H1 (cell line): ENCODE measurements at regions not wholly inside any gene's neighbourhood (a gene's known extent, or its start where the extent isn't known, plus 50 kb on each side); places are given as distances from the start of the nearest gene placed in this dataset.

Source experiments
- CTCF ChIA-PET: fragments of 300-600 bp; sonication (Branson Sonifier 250); formaldehyde crosslinking; loops from one replicate; lab custom pipeline; 2021; ENCODE audit not compliant: partially characterized antibody; lab: Charles Lee
- POLR2A ChIA-PET: fragments of 300-600 bp; sonication (Branson Sonifier 250); formaldehyde crosslinking; loops from one replicate; lab custom pipeline; 2021; ENCODE audit warnings: inconsistent platforms; ENCODE audit not compliant: partially characterized antibody; lab: Charles Lee
- DNase-seq, 2 experiments: peaks; one replicate each; pipeline versions ENCODE4 v3.0.0 to v3.0.0-alpha.2; 2010 to 2022; ENCODE audit warnings: low spot score in 2 of 2, low read depth in 1 of 2, mixed read lengths in 1 of 2
- FAIRE-seq: peaks from 2 replicates; lab custom pipeline; 2011; peaks lifted over from hg19 to GRCh38; lab: Jason Lieb, UNC
- H2AFZ ChIP-seq: 2 replicates; pipeline ENCODE4 v1.8.1; 2012; ENCODE audit warnings: low read length, inconsistent platforms
- H2AK5ac ChIP-seq: 2 replicates; pipeline ENCODE4 v1.6.1; 2013; ENCODE audit warnings: low read depth, low read length
- H2BK120ac ChIP-seq: replicated peaks from 2 replicates; pipeline ENCODE3; 2013; ENCODE audit warnings: low read depth, low read length, inconsistent platforms
- H2BK12ac ChIP-seq: 2 replicates; pipeline ENCODE4 v1.6.1; 2013; ENCODE audit warnings: low read depth, low read length
- H2BK15ac ChIP-seq: 2 replicates; pipeline ENCODE4 v1.6.1; 2013; ENCODE audit warnings: low read length
- H2BK20ac ChIP-seq: 2 replicates; pipeline ENCODE4 v1.6.1; 2013; ENCODE audit warnings: low read length
- H2BK5ac ChIP-seq: 2 replicates; pipeline ENCODE4 v1.6.1; 2013; ENCODE audit warnings: low read depth, low read length
- H3K14ac ChIP-seq: 2 replicates; pipeline ENCODE4 v1.6.1; 2013; ENCODE audit warnings: inconsistent platforms; ENCODE audit not compliant: insufficient read length
- H3K18ac ChIP-seq: 2 replicates; pipeline ENCODE4 v1.6.1; 2013; ENCODE audit warnings: low read length; ENCODE audit errors: extremely low read depth
- H3K23ac ChIP-seq: 2 replicates; pipeline ENCODE4 v1.6.1; 2013; ENCODE audit warnings: inconsistent platforms; ENCODE audit not compliant: insufficient read length
- H3K23me2 ChIP-seq: 2 replicates; pipeline ENCODE4 v1.6.1; 2013; ENCODE audit warnings: low read depth, low read length
- H3K27ac ChIP-seq: 2 replicates; pipeline ENCODE4 v1.6.1; 2011; ENCODE audit warnings: low read depth, low read length, inconsistent platforms
- H3K27me3 ChIP-seq, 4 experiments: replicated peaks in 1 of 4; 1 replicate in 1 of 4; 2 replicates in 3 of 4; pipeline versions ENCODE4 v1.6.1 to v1.8.1; 2011 to 2013; ENCODE audit warnings: low read length in 3 of 4, mild to moderate bottlenecking in 3 of 4, inconsistent platforms in 2 of 4, mixed read lengths in 2 of 4, moderate library complexity in 1 of 4; ENCODE audit not compliant: control insufficient read depth in 3 of 4, insufficient read depth in 3 of 4; ENCODE audit errors: extremely low read depth in 1 of 4
- H3K36me3 ChIP-seq, 4 experiments: 2 replicates each; pipeline versions ENCODE4 v1.6.1 to v1.8.1; 2011 to 2013; ENCODE audit warnings: mild to moderate bottlenecking in 4 of 4, low read length in 3 of 4, moderate library complexity in 2 of 4, control low read depth in 1 of 4, inconsistent platforms in 1 of 4; ENCODE audit not compliant: insufficient read depth in 4 of 4, control insufficient read depth in 2 of 4
- H3K4ac ChIP-seq: replicated peaks from 2 replicates; pipeline ENCODE3; 2013; ENCODE audit warnings: low read length, low read depth, mixed read lengths, inconsistent platforms; ENCODE audit not compliant: insufficient read length
- H3K4me1 ChIP-seq, 4 experiments: replicated peaks in 1 of 4; 1 replicate in 1 of 4; 2 replicates in 3 of 4; pipeline versions ENCODE4 v1.6.1 to v1.8.1; 2011 to 2013; ENCODE audit warnings: low read length in 3 of 4, inconsistent platforms in 2 of 4, mixed read lengths in 1 of 4; ENCODE audit not compliant: insufficient read depth in 4 of 4, control insufficient read depth in 3 of 4
- H3K4me2 ChIP-seq, 2 experiments: 2 replicates each; pipeline versions ENCODE4 v1.6.1 to v1.8.1; 2011 to 2013; ENCODE audit warnings: low read depth in 2 of 2, low read length in 2 of 2, control low read depth in 1 of 2, inconsistent platforms in 1 of 2, mild to moderate bottlenecking in 1 of 2; ENCODE audit not compliant: insufficient read depth in 1 of 2
- H3K4me3 ChIP-seq, 4 experiments: fragments of 200-600, 300-600 bp in 1 of 4; sonication (generic), shearing (Covaris generic), sonication (Bioruptor Twin) in 1 of 4; 2 replicates each; pipeline versions ENCODE4 v1.5.1 to v1.8.1; 2011 to 2016; ENCODE audit warnings: low read length in 4 of 4, low read depth in 3 of 4, control low read depth in 2 of 4, inconsistent platforms in 2 of 4, mild to moderate bottlenecking in 2 of 4, mixed read lengths in 1 of 4, moderate library complexity in 1 of 4; ENCODE audit not compliant: insufficient read depth in 2 of 4; ENCODE audit errors: extremely low read depth in 1 of 4
- H3K56ac ChIP-seq: replicated peaks from 2 replicates; pipeline ENCODE3; 2013; ENCODE audit warnings: low read depth, mild to moderate bottlenecking, mixed read lengths, low read length, inconsistent platforms; ENCODE audit not compliant: insufficient read length
- H3K79me1 ChIP-seq: 2 replicates; pipeline ENCODE4 v1.6.1; 2013; ENCODE audit warnings: low read depth, low read length, control low read depth
- H3K79me2 ChIP-seq, 2 experiments: 2 replicates each; pipeline versions ENCODE4 v1.6.1 to v1.8.1; 2012 to 2013; ENCODE audit warnings: low read length in 2 of 2, mild to moderate bottlenecking in 2 of 2, inconsistent platforms in 1 of 2; ENCODE audit not compliant: insufficient read depth in 2 of 2, control insufficient read depth in 1 of 2
- H3K9ac ChIP-seq, 4 experiments: replicated peaks in 1 of 4; 1 replicate in 1 of 4; 2 replicates in 3 of 4; pipeline versions ENCODE4 v1.6.1 to v1.8.1; 2011 to 2013; ENCODE audit warnings: low read depth in 3 of 4, low read length in 3 of 4, control low read depth in 2 of 4, mild to moderate bottlenecking in 2 of 4, moderate library complexity in 2 of 4, inconsistent platforms in 1 of 4; ENCODE audit errors: extremely low read depth in 1 of 4
- H3K9me3 ChIP-seq, 2 experiments: 2 replicates each; pipeline versions ENCODE4 v1.6.1 to v1.8.1; 2012 to 2013; ENCODE audit warnings: mild to moderate bottlenecking in 2 of 2, moderate library complexity in 2 of 2, control low read depth in 1 of 2, inconsistent platforms in 1 of 2, low read depth in 1 of 2, low read length in 1 of 2, mixed read lengths in 1 of 2; ENCODE audit not compliant: insufficient read depth in 2 of 2
- H4K20me1 ChIP-seq, 2 experiments: replicated peaks in 1 of 2; 2 replicates each; pipeline versions ENCODE3 to v1.8.1; 2011 to 2013; ENCODE audit warnings: inconsistent platforms in 2 of 2, low read length in 2 of 2, mild to moderate bottlenecking in 1 of 2; ENCODE audit not compliant: insufficient read depth in 2 of 2, control insufficient read depth in 1 of 2
- H4K5ac ChIP-seq: 2 replicates; pipeline ENCODE4 v1.6.1; 2013; ENCODE audit warnings: low read length, low read depth, mixed read lengths, inconsistent platforms; ENCODE audit not compliant: insufficient read length
- H4K8ac ChIP-seq: 2 replicates; pipeline ENCODE4 v1.8.0; 2013; ENCODE audit warnings: mild to moderate bottlenecking, moderate library complexity, low read length, inconsistent platforms; ENCODE audit not compliant: insufficient read depth; ENCODE audit errors: extremely low read depth
- H4K91ac ChIP-seq: replicated peaks from 2 replicates; pipeline ENCODE3; 2013; ENCODE audit warnings: low read length, mixed read lengths, inconsistent platforms; ENCODE audit not compliant: insufficient read length
- ASH2L ChIP-seq: fragments of 200-600, 300-600 bp; sonication (generic); IDR thresholded peaks from one replicate; pipeline ENCODE4 v1.7.1; 2017; ENCODE audit warnings: low read length
- BCL11A ChIP-seq, 2 experiments: IDR thresholded peaks; one replicate each; pipeline ENCODE4 v1.6.1; 2011; ENCODE audit warnings: low read depth in 2 of 2, low read length in 2 of 2, mild to moderate bottlenecking in 2 of 2
- CHD2 ChIP-seq: IDR thresholded peaks from 2 replicates; pipeline ENCODE4 v1.6.1; 2012; ENCODE audit warnings: low read length, improper control_type of control experiment
- FOSL1 ChIP-seq: IDR thresholded peaks from 2 replicates; pipeline ENCODE4 v1.6.1; 2011; ENCODE audit warnings: mild to moderate bottlenecking, low read depth, low read length, moderate library complexity; ENCODE audit not compliant: insufficient read depth
- GABPA ChIP-seq: IDR thresholded peaks from 2 replicates; pipeline ENCODE4 v1.6.1; 2011; ENCODE audit warnings: mild to moderate bottlenecking, low read length, moderate library complexity, borderline replicate concordance; ENCODE audit not compliant: insufficient read depth
- HDAC2 ChIP-seq, 2 experiments: fragments of 300-600 bp in 1 of 2; sonication (generic) in 1 of 2; IDR thresholded peaks; 2 replicates each; pipeline ENCODE4 v1.6.1; 2011 to 2012; ENCODE audit warnings: low read depth in 2 of 2, low read length in 2 of 2, mild to moderate bottlenecking in 2 of 2, moderate library complexity in 2 of 2, borderline replicate concordance in 1 of 2, inconsistent platforms in 1 of 2
- HDAC6 ChIP-seq: IDR thresholded peaks from one replicate; pipeline ENCODE4 v1.7.1; 2012; ENCODE audit warnings: low read depth, mild to moderate bottlenecking, inconsistent platforms, low read length, moderate library complexity
- KDM5A ChIP-seq: fragments of 200-600 bp; IDR thresholded peaks from 2 replicates; pipeline ENCODE4 v1.7.1; 2012; ENCODE audit warnings: mild to moderate bottlenecking, low read length, inconsistent platforms, mixed read lengths
- NRF1 ChIP-seq: IDR thresholded peaks from 2 replicates; pipeline ENCODE4 v1.6.1; 2011; ENCODE audit warnings: mild to moderate bottlenecking, low read depth, low read length, improper control_type of control experiment
- RAD21 ChIP-seq, 2 experiments: IDR thresholded peaks in 1 of 2; conservative IDR thresholded peaks in 1 of 2; 2 replicates each; pipeline ENCODE4 v1.6.1; 2011; ENCODE audit warnings: low read depth in 2 of 2, low read length in 2 of 2, improper control_type of control experiment in 1 of 2, inconsistent platforms in 1 of 2, mild to moderate bottlenecking in 1 of 2, moderate library complexity in 1 of 2
- RFX5 ChIP-seq: IDR thresholded peaks from 2 replicates; pipeline ENCODE4 v1.6.1; 2011; ENCODE audit warnings: low read depth, low read length, improper control_type of control experiment, borderline replicate concordance
- SIRT6 ChIP-seq: IDR thresholded peaks from one replicate; pipeline ENCODE4 v1.7.1; 2012; ENCODE audit warnings: low read length, inconsistent platforms
- SIX5 ChIP-seq: IDR thresholded peaks from 2 replicates; pipeline ENCODE4 v1.6.1; 2011; ENCODE audit warnings: mild to moderate bottlenecking, low read depth, low read length
- TBP ChIP-seq: IDR thresholded peaks from 2 replicates; pipeline ENCODE4 v1.6.1; 2011; ENCODE audit warnings: low read depth, low read length, improper control_type of control experiment
- WGBS, 2 experiments: shearing (Covaris generic) in 1 of 2; methylation state at CpG; one replicate each; pipeline versions ENCODE4 v1.1.6 to v1.1.7; 2013 to 2015; ENCODE audit warnings: low lambda C conversion rate in 2 of 2, mixed read lengths in 2 of 2, inconsistent platforms in 1 of 2, low coverage in 1 of 2, missing lambda C conversion rate in 1 of 2; ENCODE audit not compliant: insufficient replicate concordance in 2 of 2, insufficient coverage in 1 of 2, insufficient read length in 1 of 2; ENCODE audit errors: extremely low coverage in 1 of 2, missing lambda C conversion rate in 1 of 2; 5-methylcytosine and 5-hydroxymethylcytosine counted together

GRCh38 chr15:91769476-91769875 lies 84.0 kb upstream of the SLCO3A1 start:
- FAIRE-seq, result no peak

More at GRCh38 chr15:91769476-91769875, 84.0 kb upstream of the SLCO3A1 start:
- 100% methylated on average over 3 of the region's 3 CpGs; no CpG with 5 or more reads in 1 of the 2 experiments for WGBS, 2 experiments
- no peaks in the 10 kb centered on the region for H3K36me3 ChIP-seq
- no peak overlapping the region for H3K27ac ChIP-seq
- peaks cover 0 to 5% (median 1%) of the 10 kb centered on the region in 4 experiments; a peak in 2 of 7 replicates for H3K27me3 ChIP-seq
- ChIA-PET CTCF (interaction anchor here (1.0 to 1.4 kb wide), 4 partner anchors 9 to 467 kb away, joined by 3 to 4 read pairs (median 4); no protein-coding TSS in a partner anchor), POLR2A (no interaction called here)
- no peaks in the 10 kb centered on the region for H3K23me2 ChIP-seq
- H4K8ac ChIP-seq, result no peak overlapping the region
- no peaks in the 10 kb centered on the region for H3K79me1 ChIP-seq
- H4K5ac ChIP-seq, result no peak overlapping the region
- H2BK20ac ChIP-seq, result no peak overlapping the region
- H3K9me3 ChIP-seq, result no peaks in the 10 kb centered on the region
- no peak overlapping the region for H3K4me3 ChIP-seq
- no peak overlapping the region for H3K14ac ChIP-seq
- no peaks in the 10 kb centered on the region for H3K79me2 ChIP-seq
- no peak overlapping the region for H3K4ac ChIP-seq
- TF ChIP-seq SIRT6, result no peak
- no peak for TF ChIP-seq KDM5A
- no peak for TF ChIP-seq ASH2L
- TF ChIP-seq BCL11A (IDR thresholded peaks at IDR 0.05; ENCODE audit: low read depth in 2 of 2, low read length in 2 of 2), result no peak
- no peak for TF ChIP-seq RFX5
- TF ChIP-seq GABPA, result no peak
- TF ChIP-seq HDAC6, result no peak
- no peak for TF ChIP-seq FOSL1
- no peak for TF ChIP-seq NRF1
- no peak for TF ChIP-seq SIX5
- no peak for TF ChIP-seq CHD2
- TF ChIP-seq RAD21 (IDR thresholded peaks at IDR 0.05 in 1 of 2, conservative IDR thresholded peaks at IDR 0.05 in 1 of 2; ENCODE audit: low read depth in 2 of 2, low read length in 2 of 2), result no peak
- TF ChIP-seq HDAC2 (IDR thresholded peaks at IDR 0.05; ENCODE audit: borderline replicate concordance in 1 of 2, low read depth in 2 of 2, low read length in 2 of 2), result no peak
- no peak for TF ChIP-seq TBP
- H2BK5ac ChIP-seq, result no peak overlapping the region
- H3K18ac ChIP-seq, result no peak overlapping the region
- no peaks in the 10 kb centered on the region for H4K20me1 ChIP-seq
- DNase-seq, result no peak
- H3K4me1 ChIP-seq, result no peaks in the 10 kb centered on the region; a peak in 1 of 7 replicates
- no peak overlapping the region for H4K91ac ChIP-seq
- H2BK120ac ChIP-seq, result no peak overlapping the region
- H3K4me2 ChIP-seq, result no peak overlapping the region
- no peak overlapping the region for H2AFZ ChIP-seq
- H2AK5ac ChIP-seq, result no peak overlapping the region
- H2BK15ac ChIP-seq, result no peak overlapping the region
- H3K9ac ChIP-seq, result no peak overlapping the region
- H2BK12ac ChIP-seq, result no peak overlapping the region
- H3K56ac ChIP-seq, result no peak overlapping the region
- H3K23ac ChIP-seq, result no peak overlapping the region
